Body of pancreas (tissue), 4 donors: ENCODE measurements at regions not wholly inside any gene's neighbourhood (a gene's known extent, or its start where the extent isn't known, plus 50 kb on each side); places are given as distances from the start of the nearest gene placed in this dataset.

Experiments used
- ATAC-seq: fragments of 150-250 bp; one replicate; pipeline ENCODE4 v1.9.1; 2016
- DNase-seq, 4 donors: peaks; one replicate each; pipeline ENCODE4 v3.0.0-alpha.2; 2019
- H3K27ac ChIP-seq, 4 donors: fragments of 200-600 bp; sonication (generic); 1 replicate in 3 of 4; 2 replicates in 1 of 4; pipeline versions ENCODE4 v1.5.1 to v1.6.1; 2016 to 2019; ENCODE audit warnings: mild to moderate bottlenecking in 1 of 4, mixed read lengths in 1 of 4, moderate library complexity in 1 of 4
- H3K27me3 ChIP-seq, 2 donors: fragments of 200-600 bp; sonication (generic); one replicate each; pipeline ENCODE4 v1.6.0; 2016; ENCODE audit warnings: mild to moderate bottlenecking in 1 of 2
- H3K36me3 ChIP-seq, 2 donors: fragments of 200-600 bp; sonication (generic); replicated peaks in 1 of 2; 2 replicates each; pipeline ENCODE4 v1.5.1; 2016; ENCODE audit warnings: low read depth in 2 of 2; ENCODE audit not compliant: insufficient read depth in 1 of 2
- H3K4me1 ChIP-seq: fragments of 200-600 bp; sonication (generic); one replicate; pipeline ENCODE4 v1.6.0; 2016
- H3K4me3 ChIP-seq, 2 donors: fragments of 200-600 bp; sonication (generic); 1 replicate in 1 of 2; 2 replicates in 1 of 2; pipeline ENCODE4 v1.5.1; 2016 to 2019
- H3K9me3 ChIP-seq, 3 donors: fragments of 200-600 bp; sonication (generic); 1 replicate in 2 of 3; 2 replicates in 1 of 3; pipeline ENCODE4 v1.5.1; 2016
- CTCF ChIP-seq, 7 experiments: fragments of 450-650 bp in 4 of 7; fragments of 200-600 bp in 3 of 7; sonication (generic) in 3 of 7; IDR thresholded peaks; one replicate each; pipeline ENCODE4 v1.5.1; 2016 to 2019; ENCODE audit warnings: antibody characterized with exemption in 7 of 7
- POLR2A ChIP-seq, 3 donors: fragments of 450-650 bp; IDR thresholded peaks; one replicate each; pipeline ENCODE4 v1.6.1; 2016; ENCODE audit warnings: antibody characterized with exemption in 3 of 3, mild to moderate bottlenecking in 2 of 3
- WGBS, 2 donors: methylation state at CpG; one replicate each; pipeline ENCODE4 v1.1.5; 2017; 5-methylcytosine and 5-hydroxymethylcytosine counted together
- intact Hi-C: fragments of 100-400 bp; cut with DNase I; formaldehyde crosslinking; loops from one replicate; pipeline ENCODE4 v1.15.1; 2023

- Histone ChIP-seq H3K36me3 (no peaks in the 10 kb centered on the region), H3K27me3 (no peaks in the 10 kb centered on the region), H3K9me3 (no peaks in the 10 kb centered on the region), H3K27ac (no peak overlapping the region), H3K4me3 (no peak overlapping the region), H3K4me1 (no peaks in the 10 kb centered on the region)
- intact Hi-C loops = no loop called here
- WGBS, 2 donors = 31 to 43% methylated on average over 2 of the region's 2 CpGs
- no peak for DNase-seq
- ATAC-seq = no peak
- TF ChIP-seq POLR2A (IDR thresholded peaks at IDR 0.05) (no peak), CTCF (IDR thresholded peaks at IDR 0.05) (no peak)
Observed at GRCh38 chr11:109512680-109513079, 90.7 kb downstream of the C11orf87 start.

GRCh38 chr11:109514313-109515018 is 92.5 kb downstream of the C11orf87 start:
- no peak overlapping the region for H3K4me3 ChIP-seq
- H3K36me3 ChIP-seq = no peaks in the 10 kb centered on the region
- H3K27ac ChIP-seq = no peak overlapping the region
- no peak for DNase-seq
- TF ChIP-seq CTCF (IDR thresholded peaks at IDR 0.05) (no peak), POLR2A (IDR thresholded peaks at IDR 0.05) (no peak)
- H3K4me1 ChIP-seq = no peaks in the 10 kb centered on the region
- H3K9me3 ChIP-seq = no peaks in the 10 kb centered on the region
- no peak for ATAC-seq
- 36 to 45% methylated on average over 2 of the region's 2 CpGs for WGBS, 2 donors
- intact Hi-C loops = no loop called here
- H3K27me3 ChIP-seq = no peaks in the 10 kb centered on the region

GRCh38 chr11:109519253-109519652 is 97.3 kb downstream of the C11orf87 start:
- no peak overlapping the region for H3K4me3 ChIP-seq
- WGBS, 2 donors = 47 to 53% methylated on average over 2 of the region's 2 CpGs
- intact Hi-C loops = no loop called here
- DNase-seq (no peak), ATAC-seq (no peak)
- no peaks in the 10 kb centered on the region for H3K27me3 ChIP-seq
- no peak for TF ChIP-seq CTCF (IDR thresholded peaks at IDR 0.05)
- TF ChIP-seq POLR2A (IDR thresholded peaks at IDR 0.05) = no peak
- H3K36me3 ChIP-seq = no peaks in the 10 kb centered on the region
- no peaks in the 10 kb centered on the region for H3K9me3 ChIP-seq
- no peaks in the 10 kb centered on the region for H3K4me1 ChIP-seq
- no peak overlapping the region for H3K27ac ChIP-seq

- Histone ChIP-seq H3K27ac (no peak overlapping the region), H3K9me3 (no peaks in the 10 kb centered on the region), H3K4me3 (no peak overlapping the region), H3K36me3 (no peaks in the 10 kb centered on the region), H3K4me1 (no peaks in the 10 kb centered on the region), H3K27me3 (no peaks in the 10 kb centered on the region)
- ATAC-seq (no peak), DNase-seq (no peak)
- intact Hi-C loops = no loop called here
- 52 to 71% methylated on average over 1 of the region's 1 CpG for WGBS, 2 donors
- no peak for TF ChIP-seq POLR2A (IDR thresholded peaks at IDR 0.05)
- no peak for TF ChIP-seq CTCF (IDR thresholded peaks at IDR 0.05)
Observed at GRCh38 chr11:109521571-109522086, 99.6 kb downstream of the C11orf87 start.
